ENCODE measurements at regions not wholly inside any gene's neighbourhood (a gene's known extent, or its start where the extent isn't known, plus 50 kb on each side); places are given as distances from the start of the nearest gene placed in this dataset.

GRCh38 chr5:174428895-174429294 is 295.5 kb upstream of the MSX2 start:
- Mint-ChIP-seq H3K4me3 (no peak overlapping the region), H3K27ac (no peak overlapping the region), H3K27me3 (ENCODE audit: low read depth in 3 of 3) (peaks cover 2 to 5% (median 5%) of the 10 kb centered on the region in 3 donors), H3K9me3 (no peaks in the 10 kb centered on the region), H3K36me3 (no peaks in the 10 kb centered on the region), H3K4me1 (no peaks in the 10 kb centered on the region)
- H2AFZ ChIP-seq (ENCODE audit: insufficient read depth, low read depth, low read length, poor library complexity, severe bottlenecking), result no peak overlapping the region
- no peaks in the 10 kb centered on the region for H3K27me3 ChIP-seq (ENCODE audit: control insufficient read depth in 2 of 2, insufficient read depth in 2 of 2, low read length in 2 of 2)
- no peaks in the 10 kb centered on the region for H3K36me3 ChIP-seq (replicated peaks in 1 of 2; ENCODE audit: control insufficient read depth in 1 of 2, insufficient read depth in 2 of 2, low read length in 2 of 2)
- intact Hi-C loops (cut with micrococcal nuclease), result no loop called here
- H3K4me2 ChIP-seq (replicated peaks; ENCODE audit: extremely low read depth, low read length, poor library complexity, severe bottlenecking), result no peak overlapping the region
- H3K4me3 ChIP-seq (replicated peaks in 1 of 3; ENCODE audit: low read depth in 2 of 3, low read length in 3 of 3), result no peak overlapping the region
- no peaks in the 10 kb centered on the region for H3K9me3 ChIP-seq (replicated peaks in 1 of 2; ENCODE audit: control insufficient read depth in 1 of 2, insufficient read depth in 1 of 2, low read length in 2 of 2)
- no peak for TF ChIP-seq CTCF (IDR thresholded peaks at IDR 0.05)
- H4K20me1 ChIP-seq (ENCODE audit: insufficient read depth, low read length), result no peaks in the 10 kb centered on the region
- no peak for DNase-seq
- WGBS (ENCODE audit: insufficient coverage), result 100% methylated on average over 3 of the region's 6 CpGs
- no peaks in the 10 kb centered on the region for H3K79me2 ChIP-seq (ENCODE audit: insufficient read depth, low read length)
- no peak overlapping the region for H3K27ac ChIP-seq (ENCODE audit: low read depth in 1 of 2, low read length in 2 of 2)
- H3K9ac ChIP-seq (ENCODE audit: insufficient read depth, low read length, poor library complexity, severe bottlenecking), result no peak overlapping the region
- no peaks in the 10 kb centered on the region for H3K4me1 ChIP-seq (ENCODE audit: control insufficient read depth in 1 of 2, insufficient read depth in 2 of 2, low read length in 2 of 2)

- no peaks in the 10 kb centered on the region for H3K27me3 ChIP-seq (ENCODE audit: control insufficient read depth in 2 of 2, insufficient read depth in 2 of 2, low read length in 2 of 2)
- no peaks in the 10 kb centered on the region for H3K9me3 ChIP-seq (replicated peaks in 1 of 2; ENCODE audit: control insufficient read depth in 1 of 2, insufficient read depth in 1 of 2, low read length in 2 of 2)
- Mint-ChIP-seq H3K36me3 (no peaks in the 10 kb centered on the region), H3K27me3 (ENCODE audit: low read depth in 3 of 3) (peaks cover 2 to 3% (median 2%) of the 10 kb centered on the region in 3 donors), H3K27ac (no peak overlapping the region), H3K4me3 (no peak overlapping the region), H3K9me3 (peaks cover 0 to 2% (median 0%) of the 10 kb centered on the region in 7 donors), H3K4me1 (no peaks in the 10 kb centered on the region)
- no peaks in the 10 kb centered on the region for H3K79me2 ChIP-seq (ENCODE audit: insufficient read depth, low read length)
- no peak overlapping the region for H3K4me2 ChIP-seq (replicated peaks; ENCODE audit: extremely low read depth, low read length, poor library complexity, severe bottlenecking)
- H3K4me3 ChIP-seq (replicated peaks in 1 of 3; ENCODE audit: low read depth in 2 of 3, low read length in 3 of 3), result no peak overlapping the region
- TF ChIP-seq CTCF (IDR thresholded peaks at IDR 0.05), result no peak
- H4K20me1 ChIP-seq (ENCODE audit: insufficient read depth, low read length), result no peaks in the 10 kb centered on the region
- H3K27ac ChIP-seq (ENCODE audit: low read depth in 1 of 2, low read length in 2 of 2), result no peak overlapping the region
- 43% methylated on average over 1 of the region's 3 CpGs for WGBS (ENCODE audit: insufficient coverage)
- intact Hi-C loops (cut with micrococcal nuclease), result no loop called here
- no peaks in the 10 kb centered on the region for H3K4me1 ChIP-seq (ENCODE audit: control insufficient read depth in 1 of 2, insufficient read depth in 2 of 2, low read length in 2 of 2)
- H3K9ac ChIP-seq (ENCODE audit: insufficient read depth, low read length, poor library complexity, severe bottlenecking), result no peak overlapping the region
- H2AFZ ChIP-seq (ENCODE audit: insufficient read depth, low read depth, low read length, poor library complexity, severe bottlenecking), result no peak overlapping the region
- DNase-seq, result no peak
- H3K36me3 ChIP-seq (replicated peaks in 1 of 2; ENCODE audit: control insufficient read depth in 1 of 2, insufficient read depth in 2 of 2, low read length in 2 of 2), result no peaks in the 10 kb centered on the region
Observed at GRCh38 chr5:174430940-174431339, 293.4 kb upstream of the MSX2 start.

Data from CD14-positive monocyte (primary cell).